Activated naive CD4-positive, alpha-beta T cell treated with anti-CD3 and anti-CD28 coated beads for 36 hours (primary cell): ENCODE measurements at regions not wholly inside any gene's neighbourhood (a gene's known extent, or its start where the extent isn't known, plus 50 kb on each side); places are given as distances from the start of the nearest gene placed in this dataset.
A peak's percentile ranks its signal among the peaks of the same experiment; 100 is the strongest.
"Not testable (repeated sequence)": the region's sequence is repeated elsewhere in the genome, so short reads cannot be mapped to it uniquely, and the experiment has no call there.

Experiments used
- CTCF ChIA-PET: fragments of 350-600 bp; sonication (Branson Sonifier 250); formaldehyde crosslinking; loops from one replicate; lab custom pipeline; 2021; ENCODE audit warnings: antibody characterized with exemption; lab: Charles Lee
- DNase-seq: peaks from one replicate; pipeline ENCODE4 v3.0.0-alpha.2; 2020
- H3K27ac Mint-ChIP-seq: one replicate; pipeline ENCODE4 v1.8.0; 2021; ENCODE audit warnings: mild to moderate bottlenecking, mixed read lengths
- H3K27me3 Mint-ChIP-seq: one replicate; pipeline ENCODE4 v1.8.0; 2021; ENCODE audit warnings: low read depth, mixed read lengths
- H3K36me3 Mint-ChIP-seq: one replicate; pipeline ENCODE4 v1.8.0; 2021; ENCODE audit warnings: low read depth, mixed read lengths
- H3K4me1 Mint-ChIP-seq: one replicate; pipeline ENCODE4 v1.8.0; 2021; ENCODE audit warnings: low read depth, mixed read lengths
- H3K4me3 Mint-ChIP-seq: one replicate; pipeline ENCODE4 v1.8.0; 2021; ENCODE audit warnings: mild to moderate bottlenecking, moderate library complexity, mixed read lengths
- H3K9me3 Mint-ChIP-seq: one replicate; pipeline ENCODE4 v1.8.0; 2021; ENCODE audit warnings: mixed read lengths
- intact Hi-C: fragments of 100-400 bp; cut with micrococcal nuclease; formaldehyde crosslinking; loops from one replicate; pipeline ENCODE4 v1.15.1; 2023

GRCh38 chr1:200496937-200497336 is 87.1 kb upstream of the ZNF281 start:
- Mint-ChIP-seq H3K27ac (no peak overlapping the region), H3K9me3 (no peaks in the 10 kb centered on the region), H3K27me3 (peaks cover 3% of the 10 kb centered on the region), H3K36me3 (no peaks in the 10 kb centered on the region), H3K4me1 (no peaks in the 10 kb centered on the region), H3K4me3 (no peak overlapping the region)
- intact Hi-C loops, result no loop called here
- DNase-seq, result no peak
- CTCF ChIA-PET, result interaction anchor here (3.2 kb wide), 1 partner anchor 13 kb away, joined by 12 read pairs; no protein-coding TSS in a partner anchor

- Mint-ChIP-seq H3K27me3 (peaks cover 3% of the 10 kb centered on the region), H3K9me3 (no peaks in the 10 kb centered on the region), H3K27ac (no peak overlapping the region), H3K36me3 (no peaks in the 10 kb centered on the region), H3K4me3 (no peak overlapping the region), H3K4me1 (no peaks in the 10 kb centered on the region)
- intact Hi-C loops, result no loop called here
- DNase-seq, result no peak
- CTCF ChIA-PET, result interaction anchor here (0.5 kb wide), 1 partner anchor 65 kb away, joined by 3 read pairs; no protein-coding TSS in a partner anchor
Measured at GRCh38 chr1:200495901-200496300, 86.1 kb upstream of the ZNF281 start.

GRCh38 chr1:200493344-200493743 is 83.5 kb upstream of the ZNF281 start:
- no peak for DNase-seq
- intact Hi-C loops, result no loop called here
- Mint-ChIP-seq H3K36me3 (no peaks in the 10 kb centered on the region), H3K27me3 (peaks cover 3% of the 10 kb centered on the region), H3K27ac (no peak overlapping the region), H3K4me3 (no peak overlapping the region), H3K9me3 (no peaks in the 10 kb centered on the region), H3K4me1 (peaks cover 2% of the 10 kb centered on the region)
- CTCF ChIA-PET, result interaction anchor here (0.7 to 2.2 kb wide), 3 partner anchors 16 to 354 kb away, joined by 3 to 5 read pairs (median 3); no protein-coding TSS in a partner anchor

- peaks cover 8% of the 10 kb centered on the region for H3K27me3 Mint-ChIP-seq
- H3K9me3 Mint-ChIP-seq, result no peaks in the 10 kb centered on the region
- H3K4me3 Mint-ChIP-seq, result no peak overlapping the region
- H3K4me1 Mint-ChIP-seq, result peaks cover 3% of the 10 kb centered on the region
- no peaks in the 10 kb centered on the region for H3K36me3 Mint-ChIP-seq
- intact Hi-C loops, result no loop called here
- no peak for DNase-seq
- no peak overlapping the region for H3K27ac Mint-ChIP-seq
- CTCF ChIA-PET, result interaction anchor here (0.6 to 1.8 kb wide), 13 partner anchors 14 to 919 kb away, joined by 3 to 11 read pairs (median 4); no protein-coding TSS in a partner anchor
Measured at GRCh38 chr1:200491103-200491502, 81.3 kb upstream of the ZNF281 start.

GRCh38 chr1:200490183-200490582 is 80.3 kb upstream of the ZNF281 start:
- CTCF ChIA-PET, result interaction anchor here (0.8 to 1.8 kb wide), 12 partner anchors 13 to 238 kb away, joined by 3 to 11 read pairs (median 3); no protein-coding TSS in a partner anchor
- no peak for DNase-seq
- no peak overlapping the region for H3K27ac Mint-ChIP-seq
- intact Hi-C loops, result no loop called here
- peaks cover 3% of the 10 kb centered on the region for H3K4me1 Mint-ChIP-seq
- H3K27me3 Mint-ChIP-seq, result peaks cover 8% of the 10 kb centered on the region
- H3K36me3 Mint-ChIP-seq, result no peaks in the 10 kb centered on the region
- no peak overlapping the region for H3K4me3 Mint-ChIP-seq
- H3K9me3 Mint-ChIP-seq, result no peaks in the 10 kb centered on the region

GRCh38 chr1:200488375-200489165 is 78.7 kb upstream of the ZNF281 start:
- intact Hi-C loops, result loop anchor here (1.0 kb wide), 5 partner anchors 181 to 804 kb away; no protein-coding TSS in a partner anchor
- peaks cover 8% of the 10 kb centered on the region for H3K4me1 Mint-ChIP-seq
- no peaks in the 10 kb centered on the region for H3K9me3 Mint-ChIP-seq
- CTCF ChIA-PET, result interaction anchor here (0.6 to 2.0 kb wide), 12 partner anchors 10 to 800 kb away, joined by 3 to 6 read pairs (median 3); no protein-coding TSS in a partner anchor
- H3K4me3 Mint-ChIP-seq, result no peak overlapping the region
- H3K36me3 Mint-ChIP-seq, result no peaks in the 10 kb centered on the region
- peaks cover 11% of the 10 kb centered on the region for H3K27me3 Mint-ChIP-seq
- no peak overlapping the region for H3K27ac Mint-ChIP-seq
- DNase-seq, result peak; percentile 63

GRCh38 chr1:200487650-200488049 is 77.8 kb upstream of the ZNF281 start:
- peaks cover 11% of the 10 kb centered on the region for H3K27me3 Mint-ChIP-seq

GRCh38 chr1:200486634-200487033 is 76.8 kb upstream of the ZNF281 start:
- DNase-seq, result no peak
- CTCF ChIA-PET, result no interaction called here
- intact Hi-C loops, result no loop called here
- no peak overlapping the region for H3K27ac Mint-ChIP-seq
- no peak overlapping the region for H3K4me3 Mint-ChIP-seq
- H3K27me3 Mint-ChIP-seq, result peaks cover 15% of the 10 kb centered on the region
- H3K36me3 Mint-ChIP-seq, result no peaks in the 10 kb centered on the region
- H3K4me1 Mint-ChIP-seq, result peaks cover 16% of the 10 kb centered on the region
- H3K9me3 Mint-ChIP-seq, result no peaks in the 10 kb centered on the region

More at GRCh38 chr1:200487650-200488049, 77.8 kb upstream of the ZNF281 start:
- H3K4me1 Mint-ChIP-seq, result peaks cover 14% of the 10 kb centered on the region
- intact Hi-C loops, result loop anchor here (1.0 kb wide), 5 partner anchors 180 to 803 kb away; no protein-coding TSS in a partner anchor
- no peak overlapping the region for H3K27ac Mint-ChIP-seq
- CTCF ChIA-PET, result interaction anchor here (0.6 to 2.0 kb wide), 9 partner anchors 11 to 475 kb away, joined by 3 to 6 read pairs (median 3); no protein-coding TSS in a partner anchor
- no peak for DNase-seq
- no peaks in the 10 kb centered on the region for H3K9me3 Mint-ChIP-seq
- no peaks in the 10 kb centered on the region for H3K36me3 Mint-ChIP-seq
- H3K4me3 Mint-ChIP-seq, result no peak overlapping the region

GRCh38 chr1:200484438-200484946 is 74.7 kb upstream of the ZNF281 start:
- H3K9me3 Mint-ChIP-seq, H3K4me3 Mint-ChIP-seq, H3K27ac Mint-ChIP-seq, DNase-seq, intact Hi-C loops, H3K36me3 Mint-ChIP-seq: not testable (repeated sequence)
- Mint-ChIP-seq H3K4me1 (peaks cover 16% of the 10 kb centered on the region), H3K27me3 (peaks cover 23% of the 10 kb centered on the region)
- CTCF ChIA-PET, result interaction anchor here (0.9 to 2.4 kb wide), 2 partner anchors 22 to 182 kb away, joined by 3 to 7 read pairs; no protein-coding TSS in a partner anchor

- CTCF ChIA-PET, result interaction anchor here (0.6 to 2.4 kb wide), 8 partner anchors 9 to 799 kb away, joined by 3 to 7 read pairs (median 3); no protein-coding TSS in a partner anchor
- intact Hi-C loops, result loop anchor here (1.0 kb wide), 7 partner anchors 10 to 542 kb away; partner anchors contain the start of gene ZNF281
- Mint-ChIP-seq H3K4me1 (peaks cover 16% of the 10 kb centered on the region), H3K27me3 (peaks cover 24% of the 10 kb centered on the region), H3K36me3 (no peaks in the 10 kb centered on the region), H3K27ac (no peak overlapping the region), H3K9me3 (no peaks in the 10 kb centered on the region), H3K4me3 (no peak overlapping the region)
- DNase-seq, result peak; percentile 88
Measured at GRCh38 chr1:200483491-200484143, 73.8 kb upstream of the ZNF281 start.

GRCh38 chr1:200480964-200481363 is 71.1 kb upstream of the ZNF281 start:
- intact Hi-C loops, result no loop called here
- no peak for DNase-seq
- CTCF ChIA-PET, result no interaction called here
- Mint-ChIP-seq H3K4me3 (no peak overlapping the region), H3K36me3 (no peaks in the 10 kb centered on the region), H3K9me3 (no peaks in the 10 kb centered on the region), H3K27me3 (peaks cover 23% of the 10 kb centered on the region), H3K27ac (no peak overlapping the region), H3K4me1 (peaks cover 13% of the 10 kb centered on the region)

- H3K9me3 Mint-ChIP-seq, result no peaks in the 10 kb centered on the region
- H3K4me3 Mint-ChIP-seq, result no peak overlapping the region
- H3K27ac Mint-ChIP-seq, result no peak overlapping the region
- CTCF ChIA-PET, result no interaction called here
- no peaks in the 10 kb centered on the region for H3K36me3 Mint-ChIP-seq
- peaks cover 15% of the 10 kb centered on the region for H3K4me1 Mint-ChIP-seq
- DNase-seq, result no peak
- intact Hi-C loops, result no loop called here
- H3K27me3 Mint-ChIP-seq, result peaks cover 31% of the 10 kb centered on the region
Measured at GRCh38 chr1:200479816-200480215, 70.0 kb upstream of the ZNF281 start.
